Mucosa of descending colon (tissue), 3 donors: ENCODE measurements at regions not wholly inside any gene's neighbourhood (a gene's known extent, or its start where the extent isn't known, plus 50 kb on each side); places are given as distances from the start of the nearest gene placed in this dataset.
"Not testable (repeated sequence)": the region's sequence is repeated elsewhere in the genome, so short reads cannot be mapped to it uniquely, and the experiment has no call there.

Experiments
- ATAC-seq: fragments of 200-7000 bp; cut with Tn5 transposase; one replicate; pipeline ENCODE4 v1.9.1; 2020; ENCODE audit warnings: mild to moderate bottlenecking, moderate library complexity
- DNase-seq, 3 donors: peaks; one replicate each; pipeline ENCODE4 v3.0.0-alpha.2; 2020
- H3K36me3 ChIP-seq: fragments of 200-600 bp; one replicate; pipeline ENCODE4 v1.8.0; 2021; ENCODE audit warnings: low read depth, mild to moderate bottlenecking
- H3K4me1 ChIP-seq: fragments of 200-600 bp; one replicate; pipeline ENCODE4 v1.8.0; 2021; ENCODE audit warnings: low read depth, mild to moderate bottlenecking
- H3K4me3 ChIP-seq: fragments of 200-600 bp; one replicate; pipeline ENCODE4 v1.8.0; 2021; ENCODE audit warnings: mild to moderate bottlenecking
- H3K9me3 ChIP-seq: fragments of 200-600 bp; one replicate; pipeline ENCODE4 v1.8.0; 2021; ENCODE audit warnings: mild to moderate bottlenecking
- CTCF ChIP-seq: fragments of 200-600 bp; IDR thresholded peaks from one replicate; pipeline ENCODE4 v1.8.0; 2022; ENCODE audit warnings: antibody characterized with exemption, mild to moderate bottlenecking
- intact Hi-C, 2 donors: fragments of 100-400 bp; cut with DNase I in 1 of 2; cut with micrococcal nuclease in 1 of 2; formaldehyde crosslinking; loops; one replicate each; pipeline versions ENCODE4 v1.11.0 to v1.11.1; 2022; cut with DNase I, micrococcal nuclease
- donor health status: DM: no; HTN: no; CAD: no; lungs with moderate emphysema.
- donor health status: DM: no; HTN: no; CAD: no.
- donor health status: DM: no; HTN: yes; CAD: no.

GRCh38 chr3:31196881-31197364 is 302.5 kb upstream of the GADL1 start:
- ATAC-seq (no peak), DNase-seq (no peak)
- no peak for TF ChIP-seq CTCF
- H3K4me1 ChIP-seq = peaks cover 9% of the 10 kb centered on the region
- intact Hi-C loops = no loop called here
- H3K36me3 ChIP-seq = no peaks in the 10 kb centered on the region
- H3K4me3 ChIP-seq = no peak overlapping the region
- H3K9me3 ChIP-seq = no peaks in the 10 kb centered on the region

- no peaks in the 10 kb centered on the region for H3K36me3 ChIP-seq
- no peaks in the 10 kb centered on the region for H3K9me3 ChIP-seq
- peaks cover 11% of the 10 kb centered on the region for H3K4me1 ChIP-seq
- TF ChIP-seq CTCF = no peak
- intact Hi-C loops = no loop called here
- DNase-seq (peak; percentile 56 to 66 (median 62)), ATAC-seq (peak; percentile 95)
- no peak overlapping the region for H3K4me3 ChIP-seq
Measured at GRCh38 chr3:31197941-31198340, 303.5 kb upstream of the GADL1 start.

- Histone ChIP-seq H3K4me3 (no peak overlapping the region), H3K4me1 (peaks cover 16% of the 10 kb centered on the region), H3K36me3 (no peaks in the 10 kb centered on the region), H3K9me3 (no peaks in the 10 kb centered on the region)
- TF ChIP-seq CTCF = no peak
- no peak for ATAC-seq
- DNase-seq = no peak
- intact Hi-C loops = no loop called here
Measured at GRCh38 chr3:31198890-31199289, 304.4 kb upstream of the GADL1 start.

GRCh38 chr3:31203960-31204795 is 309.7 kb upstream of the GADL1 start:
- no peaks in the 10 kb centered on the region for H3K9me3 ChIP-seq
- DNase-seq (no peak), ATAC-seq (peak; percentile 87)
- no peaks in the 10 kb centered on the region for H3K36me3 ChIP-seq
- H3K4me1 ChIP-seq = peaks cover 17% of the 10 kb centered on the region
- intact Hi-C loops = no loop called here
- no peak for TF ChIP-seq CTCF
- no peak overlapping the region for H3K4me3 ChIP-seq

- ATAC-seq, H3K36me3 ChIP-seq, H3K4me3 ChIP-seq, H3K9me3 ChIP-seq, intact Hi-C loops: not testable (repeated sequence)
- DNase-seq = peak in 1 of 3 donors; percentile 50
- H3K4me1 ChIP-seq = peaks cover 17% of the 10 kb centered on the region
Measured at GRCh38 chr3:31204796-31205056, 310.3 kb upstream of the GADL1 start.

- no peak for ATAC-seq
- intact Hi-C loops = no loop called here
- no peak for DNase-seq
- no peak for TF ChIP-seq CTCF
- H3K4me1 ChIP-seq = peaks cover 9% of the 10 kb centered on the region
- H3K9me3 ChIP-seq = no peaks in the 10 kb centered on the region
- H3K4me3 ChIP-seq = no peak overlapping the region
- H3K36me3 ChIP-seq = no peaks in the 10 kb centered on the region
Measured at GRCh38 chr3:31210068-31210645, 315.7 kb upstream of the GADL1 start.
